GM13977 (cell line): ENCODE measurements at regions not wholly inside any gene's neighbourhood (a gene's known extent, or its start where the extent isn't known, plus 50 kb on each side); places are given as distances from the start of the nearest gene placed in this dataset.

Experiments used
- DNase-seq: peaks from one replicate; pipeline ENCODE4 v3.0.0; 2012; ENCODE audit warnings: low spot score
- CTCF ChIP-seq: IDR thresholded peaks from 2 replicates; pipeline ENCODE4 v1.5.1; 2012; ENCODE audit warnings: mild to moderate bottlenecking, control low read depth; ENCODE audit not compliant: insufficient read depth; ENCODE audit errors: extremely low read depth, missing control alignments
- in situ Hi-C: fragments of 300-500 bp; cut with MboI; formaldehyde crosslinking; loops from one replicate; pipeline ENCODE4 v1.12.0; 2022; ENCODE audit warnings: low sequenced_read_pairs, low pct_unique_long_range_greater_than_20kb, mixed read lengths, inconsistent platforms; ENCODE audit not compliant: unreplicated experiment

GRCh38 chr5:87562068-87562467 is 149.3 kb upstream of the CCNH start:
- no peak for TF ChIP-seq CTCF
- in situ Hi-C loops = no loop called here
- DNase-seq = no peak

- TF ChIP-seq CTCF = no peak
- in situ Hi-C loops = no loop called here
- no peak for DNase-seq
Observed at GRCh38 chr5:87560528-87560927, 147.8 kb upstream of the CCNH start.

GRCh38 chr5:87551911-87552310 is 139.2 kb upstream of the CCNH start:
- in situ Hi-C loops = no loop called here
- no peak for DNase-seq
- no peak for TF ChIP-seq CTCF

GRCh38 chr5:87541676-87542075 is 128.9 kb upstream of the CCNH start:
- in situ Hi-C loops = no loop called here
- TF ChIP-seq CTCF = no peak
- no peak for DNase-seq

- DNase-seq = no peak
- no peak for TF ChIP-seq CTCF
- in situ Hi-C loops = no loop called here
Observed at GRCh38 chr5:87541033-87541432, 128.3 kb upstream of the CCNH start.

DNA sequence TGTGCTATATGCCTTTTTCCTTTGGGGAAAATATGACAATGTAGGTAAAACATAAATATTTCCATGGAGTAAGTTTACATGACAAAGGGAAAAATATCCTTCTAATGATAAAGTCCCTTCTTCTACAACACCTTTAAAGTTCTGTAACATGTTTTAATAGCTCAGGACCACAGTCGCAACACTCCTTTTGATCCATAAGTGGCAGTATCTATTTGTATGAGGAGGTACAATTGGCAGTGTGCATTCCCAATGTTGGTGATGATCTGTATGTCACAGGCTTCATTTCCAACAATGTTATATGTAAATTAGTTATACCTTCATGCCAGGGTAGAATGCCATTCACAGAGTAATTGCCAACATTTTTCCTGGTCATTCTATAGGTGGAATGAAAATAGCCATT is 127.1 kb upstream of the CCNH start:
- no peak for DNase-seq
- in situ Hi-C loops = no loop called here

More for the DNA sequence above, 127.1 kb upstream of the CCNH start:
- TF ChIP-seq CTCF = no peak
